Brain microvascular endothelial cell (primary cell): ENCODE measurements at regions not wholly inside any gene's neighbourhood (a gene's known extent, or its start where the extent isn't known, plus 50 kb on each side); places are given as distances from the start of the nearest gene placed in this dataset.

Experiments
- DNase-seq: peaks from one replicate; pipeline ENCODE4 v3.0.0-alpha.2; 2020
- H3K27ac ChIP-seq: fragments of 250-450 bp; sonication (Bioruptor Pico); 2 replicates; pipeline ENCODE4 v1.5.1; 2020; ENCODE audit warnings: mild to moderate bottlenecking, moderate library complexity
- H3K27me3 ChIP-seq: fragments of 250-450 bp; sonication (Bioruptor Pico); replicated peaks from 2 replicates; pipeline ENCODE4 v1.5.1; 2020; ENCODE audit warnings: mild to moderate bottlenecking
- H3K36me3 ChIP-seq: fragments of 250-450 bp; sonication (Bioruptor Pico); replicated peaks from 2 replicates; pipeline ENCODE4 v1.5.1; 2020; ENCODE audit warnings: mild to moderate bottlenecking
- H3K4me3 ChIP-seq: 2 replicates; pipeline ENCODE4 v1.5.1; 2011; ENCODE audit warnings: low read depth, mild to moderate bottlenecking, control low read depth, low read length, moderate library complexity
- in situ Hi-C: cut with HindIII; loops from 2 replicates; pipeline ENCODE4 v1.10.0; 2017; ENCODE audit warnings: low sequenced_read_pairs, low pct_ligation_motif_present
- TF ChIP-seq, protein P1 (sequence below): IDR thresholded peaks from 2 replicates; pipeline ENCODE4 v1.5.1; 2011; ENCODE audit warnings: low read depth, mild to moderate bottlenecking, moderate library complexity, low read length, control low read depth, inconsistent platforms; ENCODE audit errors: missing control alignments

DNA sequence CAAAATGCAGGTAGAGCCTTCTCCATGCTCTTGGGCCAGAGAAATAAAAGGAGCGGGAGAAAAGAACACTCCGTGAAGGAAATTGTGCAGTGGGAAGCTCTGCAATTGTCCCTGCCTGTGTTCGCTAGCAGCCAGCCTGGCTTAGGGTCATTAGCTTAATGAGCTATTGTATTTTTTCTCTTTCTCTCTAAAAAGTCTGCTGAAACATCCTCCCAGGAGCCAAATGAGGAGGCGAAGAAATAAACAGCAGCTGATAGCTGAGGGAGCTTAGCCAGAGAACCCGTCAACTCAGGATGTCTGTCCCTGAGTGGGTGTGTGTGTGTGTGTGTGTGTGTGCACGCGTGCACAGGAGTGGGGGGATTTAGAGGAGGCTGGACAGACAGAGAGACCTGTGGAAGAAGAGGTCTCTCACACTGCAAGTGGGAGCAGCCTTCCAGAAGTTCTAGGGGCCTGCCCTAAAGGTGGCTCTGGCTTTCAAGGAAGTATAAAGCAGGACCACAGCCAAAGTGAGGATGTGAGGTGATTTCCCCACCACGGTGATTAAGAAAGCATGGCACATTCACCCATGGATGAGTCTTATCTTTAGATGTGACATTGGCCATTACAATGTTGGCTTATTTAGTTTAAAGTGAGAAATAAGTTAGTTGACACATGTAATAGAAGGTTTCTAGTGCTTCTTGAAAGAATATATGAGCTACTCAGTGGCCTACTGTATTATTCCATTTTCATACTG lies 690.4 kb downstream of the RNF144A start:
- Histone ChIP-seq H3K36me3 (no peaks in the 10 kb centered on the region), H3K27ac (no peak overlapping the region), H3K4me3 (no peak overlapping the region), H3K27me3 (no peaks in the 10 kb centered on the region)
- in situ Hi-C loops, result no loop called here
- TF ChIP-seq, protein P1, sequence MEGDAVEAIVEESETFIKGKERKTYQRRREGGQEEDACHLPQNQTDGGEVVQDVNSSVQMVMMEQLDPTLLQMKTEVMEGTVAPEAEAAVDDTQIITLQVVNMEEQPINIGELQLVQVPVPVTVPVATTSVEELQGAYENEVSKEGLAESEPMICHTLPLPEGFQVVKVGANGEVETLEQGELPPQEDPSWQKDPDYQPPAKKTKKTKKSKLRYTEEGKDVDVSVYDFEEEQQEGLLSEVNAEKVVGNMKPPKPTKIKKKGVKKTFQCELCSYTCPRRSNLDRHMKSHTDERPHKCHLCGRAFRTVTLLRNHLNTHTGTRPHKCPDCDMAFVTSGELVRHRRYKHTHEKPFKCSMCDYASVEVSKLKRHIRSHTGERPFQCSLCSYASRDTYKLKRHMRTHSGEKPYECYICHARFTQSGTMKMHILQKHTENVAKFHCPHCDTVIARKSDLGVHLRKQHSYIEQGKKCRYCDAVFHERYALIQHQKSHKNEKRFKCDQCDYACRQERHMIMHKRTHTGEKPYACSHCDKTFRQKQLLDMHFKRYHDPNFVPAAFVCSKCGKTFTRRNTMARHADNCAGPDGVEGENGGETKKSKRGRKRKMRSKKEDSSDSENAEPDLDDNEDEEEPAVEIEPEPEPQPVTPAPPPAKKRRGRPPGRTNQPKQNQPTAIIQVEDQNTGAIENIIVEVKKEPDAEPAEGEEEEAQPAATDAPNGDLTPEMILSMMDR, result no peak
- DNase-seq, result no peak

DNA sequence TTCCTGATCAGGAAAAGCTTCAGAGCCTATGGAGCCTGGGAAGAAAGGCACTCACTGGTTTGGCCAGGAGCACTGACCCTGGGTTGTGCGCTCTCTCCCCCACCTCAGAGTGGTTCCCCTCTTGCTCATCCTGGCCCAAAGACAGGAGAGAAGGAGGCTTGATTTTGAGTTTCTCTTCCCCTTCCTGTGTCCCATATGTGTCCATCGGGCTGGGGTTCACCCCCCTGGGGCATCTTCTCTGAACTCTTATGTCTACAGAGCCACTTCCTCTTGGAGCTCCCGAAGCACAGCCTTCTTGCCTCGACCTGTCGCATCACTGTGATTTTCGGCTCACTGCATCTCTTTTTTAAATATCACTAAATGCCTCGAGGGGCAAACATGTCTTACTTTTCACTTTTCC lies 692.3 kb downstream of the RNF144A start:
- Histone ChIP-seq H3K4me3 (no peak overlapping the region), H3K36me3 (no peaks in the 10 kb centered on the region), H3K27me3 (no peaks in the 10 kb centered on the region), H3K27ac (no peak overlapping the region)
- in situ Hi-C loops, result no loop called here
- TF ChIP-seq, protein P1, result no peak
- no peak for DNase-seq

DNA sequence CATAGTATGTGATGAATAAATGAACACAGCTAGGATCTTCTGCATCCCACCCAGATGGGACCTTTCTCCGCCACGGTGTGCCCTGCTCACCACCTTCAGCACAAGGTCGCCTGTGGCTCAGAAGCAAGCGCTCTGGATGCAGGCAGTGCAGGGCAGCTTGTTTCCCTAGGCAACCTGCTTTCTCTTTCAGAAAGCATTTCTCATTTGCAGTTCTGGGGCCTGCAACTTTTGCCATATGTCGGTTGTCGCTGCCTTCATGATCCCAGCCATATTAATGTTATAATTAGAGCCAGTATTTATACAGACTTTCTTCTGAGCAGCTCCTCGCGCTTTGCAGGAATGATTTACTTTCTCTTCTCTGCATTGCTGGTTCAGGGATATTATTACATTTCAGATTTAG lies 692.8 kb downstream of the RNF144A start:
- in situ Hi-C loops, result no loop called here
- DNase-seq, result no peak
- H3K36me3 ChIP-seq, result no peaks in the 10 kb centered on the region
- H3K27me3 ChIP-seq, result no peaks in the 10 kb centered on the region
- no peak overlapping the region for H3K4me3 ChIP-seq
- H3K27ac ChIP-seq, result no peak overlapping the region
- TF ChIP-seq, protein P1, result no peak

DNA sequence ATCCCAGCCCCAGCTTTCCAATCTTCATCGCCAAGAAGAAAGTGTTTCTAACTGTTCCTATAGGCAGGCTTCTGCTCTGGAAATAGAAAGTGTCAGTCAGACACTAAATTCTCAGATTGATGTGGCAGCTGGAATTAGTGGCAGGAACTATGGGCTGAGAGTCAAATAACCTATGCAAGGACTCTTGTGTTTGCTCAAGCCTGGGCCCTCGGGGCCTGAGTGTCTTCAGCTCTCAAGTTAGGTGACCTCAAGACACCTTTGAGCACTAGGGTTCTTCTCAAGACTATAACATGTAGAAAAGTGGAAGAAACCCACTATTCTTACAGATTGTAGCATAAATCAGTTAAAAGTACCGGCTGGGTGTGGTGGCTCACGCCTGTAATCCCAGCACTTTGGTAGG lies 694.5 kb downstream of the RNF144A start:
- DNase-seq, result no peak
- Histone ChIP-seq H3K36me3 (no peaks in the 10 kb centered on the region), H3K27me3 (no peaks in the 10 kb centered on the region), H3K27ac (no peak overlapping the region), H3K4me3 (no peak overlapping the region)
- in situ Hi-C loops, result no loop called here
- TF ChIP-seq, protein P1, result no peak

DNA sequence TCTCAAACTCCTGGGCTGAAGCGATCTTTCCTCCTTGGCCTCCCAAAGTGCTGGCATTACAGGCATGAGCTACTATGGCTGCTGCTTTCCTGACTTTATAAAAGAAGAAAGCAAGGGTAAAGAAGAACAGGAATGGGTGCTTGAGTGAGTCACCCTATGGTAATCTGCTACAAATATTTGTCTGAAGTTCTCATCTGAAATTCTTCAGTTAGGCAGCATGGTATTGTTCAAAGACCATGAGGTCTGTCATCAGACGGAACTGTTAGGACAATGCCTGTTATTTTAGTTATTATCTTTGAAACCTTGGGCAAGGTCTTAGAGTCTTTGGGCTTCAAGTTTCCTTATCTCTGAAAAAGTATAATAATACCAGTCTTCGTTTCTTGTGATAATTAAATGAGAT lies 695.8 kb downstream of the RNF144A start:
- peak; percentile 56 for DNase-seq
- TF ChIP-seq, protein P1, result no peak
- H3K36me3 ChIP-seq, result no peaks in the 10 kb centered on the region
- H3K27me3 ChIP-seq, result no peaks in the 10 kb centered on the region
- H3K4me3 ChIP-seq, result no peak overlapping the region
- in situ Hi-C loops, result no loop called here
- H3K27ac ChIP-seq, result no peak overlapping the region

DNA sequence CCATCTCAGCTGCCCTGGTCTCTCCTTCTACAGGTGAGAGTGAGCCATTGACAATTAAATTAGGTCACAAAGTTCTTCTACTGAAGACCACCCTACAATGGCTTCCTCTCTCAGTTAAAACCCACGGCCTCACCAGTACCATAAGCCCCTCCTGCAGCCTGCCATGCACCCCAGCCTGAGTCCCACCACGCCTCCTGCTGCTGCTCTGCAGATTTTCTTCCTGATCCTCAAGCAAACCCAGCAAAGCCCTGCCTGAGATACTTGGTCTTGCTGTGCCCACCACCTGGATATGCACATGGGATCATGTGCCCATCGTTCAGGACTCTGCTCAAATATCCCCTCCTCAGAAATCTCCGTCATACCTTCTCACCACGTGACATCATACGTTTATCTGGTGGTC lies 696.6 kb downstream of the RNF144A start:
- Histone ChIP-seq H3K27me3 (no peaks in the 10 kb centered on the region), H3K27ac (no peak overlapping the region), H3K4me3 (no peak overlapping the region), H3K36me3 (no peaks in the 10 kb centered on the region)
- TF ChIP-seq, protein P1, result no peak
- in situ Hi-C loops, result no loop called here
- DNase-seq, result no peak
